ENCODE measurements at regions not wholly inside any gene's neighbourhood (a gene's known extent, or its start where the extent isn't known, plus 50 kb on each side); places are given as distances from the start of the nearest gene placed in this dataset.

GRCh38 chr6:4189249-4189648 lies 53.9 kb upstream of the ECI2 start:
- TF ChIP-seq CTCF (conservative IDR thresholded peaks at IDR 0.05): no peak
- TF ChIP-seq ZFX (IDR thresholded peaks at IDR 0.05): no peak
- no peak overlapping the region for H3K27ac ChIP-seq

DNA sequence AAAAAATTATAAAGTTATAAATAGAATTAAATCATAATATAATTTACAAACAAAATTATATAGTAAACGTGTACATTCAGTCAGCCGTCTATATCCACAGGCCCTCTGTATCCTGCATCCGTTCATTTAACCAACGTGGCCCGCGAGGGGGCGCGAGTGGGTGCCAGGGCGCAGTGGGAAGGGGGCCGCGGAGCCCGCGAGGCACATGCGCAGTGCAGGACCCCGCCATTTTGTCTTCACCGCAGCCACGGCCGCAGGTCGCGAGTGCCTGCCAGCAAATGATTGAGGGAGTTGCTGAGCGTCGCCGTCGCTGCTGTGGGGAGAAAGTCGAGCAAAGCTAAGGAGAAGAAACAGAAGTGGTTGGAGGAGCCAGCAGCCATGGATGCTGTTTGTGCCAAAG lies 53.4 kb upstream of the ECI2 start:
- TF ChIP-seq ZFX (IDR thresholded peaks at IDR 0.05) (no peak), CTCF (conservative IDR thresholded peaks at IDR 0.05) (no peak)
- no peak overlapping the region for H3K27ac ChIP-seq

DNA sequence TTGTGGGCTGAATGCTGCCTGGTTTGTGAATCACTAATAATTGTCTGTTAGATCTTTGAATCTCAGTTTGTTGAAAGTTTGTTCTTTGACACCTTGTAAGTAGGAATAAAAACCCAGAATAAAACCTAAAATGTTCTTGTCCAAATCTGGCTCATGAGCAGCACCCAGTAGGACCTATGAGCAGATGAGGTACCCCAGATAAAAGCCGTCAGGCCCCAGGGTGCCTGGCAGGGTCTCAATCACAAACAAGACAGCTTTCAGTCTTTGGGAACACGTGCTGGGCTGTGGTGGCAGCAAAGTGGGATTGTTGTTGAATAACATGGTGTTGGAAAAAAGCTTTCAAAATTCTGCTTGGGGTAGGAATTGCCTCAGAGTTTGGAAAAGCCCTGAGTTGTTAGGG lies 52.1 kb upstream of the ECI2 start:
- TF ChIP-seq ZFX (IDR thresholded peaks at IDR 0.05) (no peak), CTCF (conservative IDR thresholded peaks at IDR 0.05) (no peak)
- H3K27ac ChIP-seq: no peak overlapping the region

- H3K27ac ChIP-seq: no peak overlapping the region
- TF ChIP-seq ZFX (IDR thresholded peaks at IDR 0.05) (no peak), CTCF (conservative IDR thresholded peaks at IDR 0.05) (no peak)
Measured at GRCh38 chr6:4186385-4186784, 51.0 kb upstream of the ECI2 start.

GRCh38 chr6:4185846-4186245 lies 50.5 kb upstream of the ECI2 start:
- H3K27ac ChIP-seq: no peak overlapping the region
- no peak for TF ChIP-seq CTCF (conservative IDR thresholded peaks at IDR 0.05)
- TF ChIP-seq ZFX (IDR thresholded peaks at IDR 0.05): no peak

DNA sequence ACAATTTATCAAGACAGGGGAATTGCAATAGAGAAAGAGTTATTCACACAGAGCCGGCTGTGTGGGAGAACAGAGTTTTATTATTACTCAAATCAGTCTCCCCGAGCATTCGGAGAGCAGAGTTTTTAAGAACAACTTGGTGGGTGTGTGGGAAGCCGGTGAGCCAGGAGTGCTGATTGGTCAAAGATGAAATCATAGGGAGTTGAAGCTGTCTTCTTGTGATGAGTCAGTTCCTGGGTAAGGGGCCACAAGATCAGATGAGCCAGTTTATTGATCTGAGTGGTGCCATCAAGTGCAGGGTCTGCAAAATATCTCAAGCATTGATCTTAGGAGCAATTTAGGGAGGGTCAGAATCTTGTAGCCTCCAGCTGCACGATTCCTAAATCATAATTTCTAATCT lies 50.0 kb upstream of the ECI2 start:
- TF ChIP-seq CTCF (conservative IDR thresholded peaks at IDR 0.05): no peak
- no peak for TF ChIP-seq ZFX (IDR thresholded peaks at IDR 0.05)
- no peak overlapping the region for H3K27ac ChIP-seq
